ENCODE measurements at regions not wholly inside any gene's neighbourhood (a gene's known extent, or its start where the extent isn't known, plus 50 kb on each side); places are given as distances from the start of the nearest gene placed in this dataset.
"Not testable (repeated sequence)": the region's sequence is repeated elsewhere in the genome, so short reads cannot be mapped to it uniquely, and the experiment has no call there.

DNA sequence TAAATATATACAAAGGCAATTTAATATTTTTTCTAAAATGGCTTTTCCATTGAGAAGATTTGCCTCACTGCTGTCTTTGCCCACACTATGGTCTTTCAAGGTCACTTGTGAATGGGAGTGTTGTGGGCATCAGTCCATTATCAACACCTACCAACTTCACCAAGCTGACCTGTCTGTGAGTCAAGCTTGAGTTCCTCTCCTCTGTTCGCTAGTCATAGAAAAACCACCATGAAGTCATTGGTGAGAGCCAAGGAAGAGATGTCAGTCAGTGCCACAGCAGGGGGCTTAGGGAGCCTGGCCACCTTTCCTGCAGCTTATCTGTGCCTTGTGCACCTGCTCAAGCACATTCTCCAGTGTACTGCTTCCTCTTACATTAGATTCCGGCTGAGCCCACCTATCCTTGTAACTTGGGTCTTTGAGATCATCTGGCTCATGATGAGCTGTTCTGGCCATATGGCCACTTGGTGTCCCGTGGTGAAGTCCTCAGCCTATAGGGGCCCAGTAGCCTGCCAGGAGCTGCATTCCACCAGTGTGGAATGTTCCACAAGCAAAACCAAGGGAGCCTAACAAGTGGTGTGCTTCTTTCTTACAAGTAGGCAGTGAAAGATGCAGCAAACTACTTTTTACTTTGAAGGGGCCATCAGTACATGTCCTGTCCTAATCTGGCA is 80.8 kb upstream of the C12orf71 start:
- Histone ChIP-seq H3K27ac (no peak overlapping the region), H3K4me1 (no peaks in the 10 kb centered on the region), H3K4me3 (no peak overlapping the region), H3K36me3 (no peaks in the 10 kb centered on the region), H3K27me3 (no peaks in the 10 kb centered on the region), H3K9me3 (no peaks in the 10 kb centered on the region)
- DNase-seq (ENCODE audit: low spot score in 2 of 2): no peak
- TF ChIP-seq POLR2A (IDR thresholded peaks at IDR 0.05) (no peak), POLR2AphosphoS5 (IDR thresholded peaks at IDR 0.05) (no peak), EP300 (IDR thresholded peaks at IDR 0.05) (no peak)
- TF ChIP-seq, protein P1, sequence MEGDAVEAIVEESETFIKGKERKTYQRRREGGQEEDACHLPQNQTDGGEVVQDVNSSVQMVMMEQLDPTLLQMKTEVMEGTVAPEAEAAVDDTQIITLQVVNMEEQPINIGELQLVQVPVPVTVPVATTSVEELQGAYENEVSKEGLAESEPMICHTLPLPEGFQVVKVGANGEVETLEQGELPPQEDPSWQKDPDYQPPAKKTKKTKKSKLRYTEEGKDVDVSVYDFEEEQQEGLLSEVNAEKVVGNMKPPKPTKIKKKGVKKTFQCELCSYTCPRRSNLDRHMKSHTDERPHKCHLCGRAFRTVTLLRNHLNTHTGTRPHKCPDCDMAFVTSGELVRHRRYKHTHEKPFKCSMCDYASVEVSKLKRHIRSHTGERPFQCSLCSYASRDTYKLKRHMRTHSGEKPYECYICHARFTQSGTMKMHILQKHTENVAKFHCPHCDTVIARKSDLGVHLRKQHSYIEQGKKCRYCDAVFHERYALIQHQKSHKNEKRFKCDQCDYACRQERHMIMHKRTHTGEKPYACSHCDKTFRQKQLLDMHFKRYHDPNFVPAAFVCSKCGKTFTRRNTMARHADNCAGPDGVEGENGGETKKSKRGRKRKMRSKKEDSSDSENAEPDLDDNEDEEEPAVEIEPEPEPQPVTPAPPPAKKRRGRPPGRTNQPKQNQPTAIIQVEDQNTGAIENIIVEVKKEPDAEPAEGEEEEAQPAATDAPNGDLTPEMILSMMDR (IDR thresholded peaks at IDR 0.05): no peak
- 81% methylated on average over 3 of the region's 3 CpGs for WGBS

DNA sequence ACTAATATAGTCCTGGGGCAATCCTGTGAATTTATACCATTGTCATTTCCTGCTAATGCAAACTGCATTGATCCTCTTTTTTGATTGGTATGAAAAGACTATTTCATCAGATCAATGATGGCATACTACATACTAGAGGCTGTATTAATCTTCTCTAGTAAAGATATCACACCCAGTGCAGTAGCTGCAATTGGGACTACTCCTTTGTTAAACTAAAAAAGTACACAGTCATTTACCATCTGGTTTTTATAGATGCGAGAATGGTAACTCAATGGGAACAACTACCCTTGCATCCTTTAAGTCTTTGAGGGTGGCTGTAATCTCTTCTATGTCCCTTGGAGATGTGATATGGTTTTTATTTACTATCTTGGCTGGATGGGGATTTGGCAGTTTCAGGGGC is 80.2 kb upstream of the STK38L start:
- TF ChIP-seq POLR2A (IDR thresholded peaks at IDR 0.05): no peak
- TF ChIP-seq POLR2AphosphoS5 (IDR thresholded peaks at IDR 0.05): no peak
- no peak for TF ChIP-seq EP300 (IDR thresholded peaks at IDR 0.05)
- TF ChIP-seq, protein P1 (IDR thresholded peaks at IDR 0.05): no peak
- Histone ChIP-seq H3K4me3 (no peak overlapping the region), H3K36me3 (no peaks in the 10 kb centered on the region), H3K27ac (no peak overlapping the region), H3K27me3 (no peaks in the 10 kb centered on the region), H3K9me3 (no peaks in the 10 kb centered on the region), H3K4me1 (no peaks in the 10 kb centered on the region)
- DNase-seq (ENCODE audit: low spot score in 2 of 2): no peak
- WGBS: 86% methylated on average over 1 of the region's 1 CpG

DNA sequence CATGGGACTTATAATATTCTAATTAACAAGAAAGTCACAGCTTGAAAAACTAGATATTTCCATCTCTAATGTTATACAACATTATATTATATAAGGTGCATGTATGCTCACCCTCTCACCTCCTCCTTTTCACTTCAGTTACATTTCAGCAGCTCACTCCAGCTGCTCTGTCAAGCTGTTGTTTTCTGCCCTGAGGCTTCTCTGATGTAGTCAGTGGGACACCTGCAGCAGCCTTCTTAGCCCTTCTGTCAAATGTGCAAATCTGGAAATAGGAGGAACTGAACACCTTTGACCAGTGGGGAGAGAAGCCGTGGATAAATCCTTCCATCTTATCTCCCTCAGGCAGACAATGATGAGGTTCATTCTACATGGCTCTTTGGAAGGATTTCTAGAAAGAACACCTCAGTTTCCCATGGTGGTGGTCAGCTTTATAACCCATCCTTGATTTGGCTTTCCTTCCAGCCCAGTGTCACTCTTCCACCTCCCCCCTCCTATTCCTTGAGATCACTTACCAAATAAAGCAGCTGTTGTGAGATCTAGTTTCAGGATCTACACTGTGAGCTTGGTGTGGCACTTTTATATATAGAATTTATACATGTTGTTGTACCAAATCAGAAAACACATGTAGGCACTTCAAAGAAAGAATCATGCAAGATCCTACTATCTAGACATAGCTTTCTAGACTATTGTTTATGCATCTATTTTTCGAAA is 79.6 kb upstream of the STK38L start:
- no peak overlapping the region for H3K4me3 ChIP-seq
- WGBS: 88% methylated on average over 2 of the region's 2 CpGs
- H3K9me3 ChIP-seq: no peaks in the 10 kb centered on the region
- DNase-seq (ENCODE audit: low spot score in 2 of 2): no peak
- TF ChIP-seq POLR2A (IDR thresholded peaks at IDR 0.05) (no peak), EP300 (IDR thresholded peaks at IDR 0.05) (no peak), POLR2AphosphoS5 (IDR thresholded peaks at IDR 0.05) (no peak)
- TF ChIP-seq, protein P1 (IDR thresholded peaks at IDR 0.05): no peak
- no peaks in the 10 kb centered on the region for H3K4me1 ChIP-seq
- H3K36me3 ChIP-seq: no peaks in the 10 kb centered on the region
- no peak overlapping the region for H3K27ac ChIP-seq
- H3K27me3 ChIP-seq: no peaks in the 10 kb centered on the region

DNA sequence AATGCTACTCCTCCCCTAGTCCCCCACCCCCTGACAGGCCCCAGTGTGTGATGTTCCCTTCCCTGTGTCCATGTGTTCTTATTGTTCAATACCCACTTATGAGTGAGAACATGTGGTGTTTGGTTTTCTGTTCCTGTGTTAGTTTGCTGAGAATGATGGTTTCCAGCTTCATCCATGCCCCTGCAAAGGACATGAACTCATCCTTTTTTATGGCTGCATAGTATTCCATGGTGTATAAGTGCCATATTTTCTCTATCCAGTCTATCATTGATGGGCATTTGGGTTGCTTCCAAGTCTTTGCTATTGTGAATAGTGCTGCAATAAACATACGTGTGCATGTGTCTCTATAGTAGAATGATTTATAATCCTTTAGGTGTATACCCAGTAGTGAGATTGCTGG is 78.1 kb upstream of the STK38L start:
- WGBS: 80% methylated on average over 1 of the region's 1 CpG

DNA sequence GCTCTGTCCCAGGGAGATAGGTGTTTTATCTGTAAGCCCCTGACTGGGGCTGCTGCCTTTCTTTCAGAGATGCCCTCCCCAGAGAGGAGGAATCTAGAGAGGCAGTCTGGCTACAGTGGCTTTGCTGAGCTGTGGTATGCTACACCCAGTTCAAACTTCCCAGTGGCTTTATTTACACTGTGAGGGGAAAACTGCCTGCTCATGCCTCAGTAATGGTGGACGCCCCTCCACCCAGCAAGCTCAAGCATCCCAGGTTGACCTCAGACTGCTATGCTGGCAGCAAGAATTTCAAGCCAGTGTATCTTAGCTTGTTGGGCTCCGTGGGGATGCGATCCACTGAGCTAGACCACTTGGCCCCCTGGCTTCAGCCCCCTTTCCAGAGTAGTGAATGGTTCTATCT is 72.6 kb upstream of the STK38L start:
- not testable (repeated sequence) for H3K36me3 ChIP-seq; H3K4me3 ChIP-seq; H3K4me1 ChIP-seq; H3K27ac ChIP-seq; DNase-seq (ENCODE audit: low spot score in 2 of 2); H3K9me3 ChIP-seq; H3K27me3 ChIP-seq
- WGBS: 100% methylated on average over 3 of the region's 3 CpGs

More for the DNA sequence above, 78.1 kb upstream of the STK38L start:
- not testable (repeated sequence) for H3K27ac ChIP-seq; H3K27me3 ChIP-seq; H3K36me3 ChIP-seq; DNase-seq (ENCODE audit: low spot score in 2 of 2); H3K9me3 ChIP-seq; H3K4me1 ChIP-seq; H3K4me3 ChIP-seq

DNA sequence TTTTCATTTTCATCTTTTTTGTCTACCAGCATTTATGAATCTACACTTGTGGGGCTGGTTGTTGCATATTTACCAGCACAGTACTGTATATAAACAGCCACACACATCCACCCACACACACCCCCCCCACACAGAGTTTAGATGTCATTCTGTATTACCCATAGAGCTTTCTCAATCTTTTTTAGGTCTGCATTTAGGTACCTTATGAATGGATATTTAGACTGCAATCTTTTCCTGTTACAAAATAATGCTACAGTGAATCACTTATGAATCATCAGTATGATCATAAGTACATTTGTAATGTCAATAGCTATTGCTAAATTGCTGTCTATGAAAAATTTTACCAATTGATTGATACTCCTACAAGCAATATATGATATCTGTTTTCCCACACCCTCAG is 67.3 kb upstream of the STK38L start:
- H3K27ac ChIP-seq: no peak overlapping the region
- TF ChIP-seq POLR2A (IDR thresholded peaks at IDR 0.05) (no peak), POLR2AphosphoS5 (IDR thresholded peaks at IDR 0.05) (no peak), EP300 (IDR thresholded peaks at IDR 0.05) (no peak)
- TF ChIP-seq, protein P1 (IDR thresholded peaks at IDR 0.05): no peak
- DNase-seq (ENCODE audit: low spot score in 2 of 2): no peak
- no peaks in the 10 kb centered on the region for H3K9me3 ChIP-seq
- peaks cover 5% of the 10 kb centered on the region for H3K36me3 ChIP-seq
- peaks cover 16% of the 10 kb centered on the region for H3K4me1 ChIP-seq
- H3K4me3 ChIP-seq: no peak overlapping the region
- no peaks in the 10 kb centered on the region for H3K27me3 ChIP-seq

Measured in suprapubic skin (tissue), 4 donors.